Esophagus muscularis mucosa (tissue), 4 donors: ENCODE measurements at regions not wholly inside any gene's neighbourhood (a gene's known extent, or its start where the extent isn't known, plus 50 kb on each side); places are given as distances from the start of the nearest gene placed in this dataset.

Source experiments
- DNase-seq: peaks from one replicate; pipeline ENCODE4 v3.0.0-alpha.2; 2017; ENCODE audit errors: extremely low spot score
- H3K27ac ChIP-seq, 4 donors: fragments of 200-600 bp; sonication (generic); replicated peaks in 1 of 4; 1 replicate in 3 of 4; 2 replicates in 1 of 4; pipeline ENCODE4 v1.5.1; 2016 to 2019; ENCODE audit warnings: mild to moderate bottlenecking in 1 of 4
- H3K27me3 ChIP-seq, 4 donors: fragments of 200-600 bp; sonication (generic); one replicate each; pipeline versions ENCODE4 v1.5.1 to v1.6.0; 2016 to 2019
- H3K36me3 ChIP-seq, 4 donors: fragments of 200-600 bp; sonication (generic); one replicate each; pipeline ENCODE4 v1.5.1; 2016 to 2019
- H3K4me1 ChIP-seq, 4 donors: fragments of 200-600 bp; sonication (generic); one replicate each; pipeline ENCODE4 v1.5.1; 2016 to 2019
- H3K4me3 ChIP-seq, 4 donors: fragments of 200-600 bp; sonication (generic); 1 replicate in 2 of 4; 2 replicates in 2 of 4; pipeline ENCODE4 v1.5.1; 2016 to 2019; ENCODE audit warnings: mild to moderate bottlenecking in 4 of 4, moderate library complexity in 1 of 4
- H3K9me3 ChIP-seq, 4 donors: fragments of 200-600 bp; sonication (generic); 1 replicate in 3 of 4; 2 replicates in 1 of 4; pipeline ENCODE4 v1.5.1; 2016 to 2019
- EP300 ChIP-seq: sonication (generic); formaldehyde crosslinking; IDR thresholded peaks from one replicate; pipeline ENCODE4 v1.6.1; 2017; ENCODE audit warnings: antibody characterized with exemption
- POLR2A ChIP-seq: fragments of 450-650 bp; IDR thresholded peaks from one replicate; pipeline ENCODE4 v1.6.1; 2017; ENCODE audit warnings: antibody characterized with exemption, moderate library complexity, mild to moderate bottlenecking, low read depth
- POLR2AphosphoS5 ChIP-seq, 2 donors: sonication (generic); formaldehyde crosslinking; IDR thresholded peaks; one replicate each; pipeline ENCODE4 v1.6.1; 2017; ENCODE audit warnings: antibody characterized with exemption in 2 of 2
- WGBS: methylation state at CpG from one replicate; pipeline ENCODE4 v1.1.5; 2018; 5-methylcytosine and 5-hydroxymethylcytosine counted together
- intact Hi-C: fragments of 100-400 bp; cut with DNase I; formaldehyde crosslinking; loops from one replicate; pipeline ENCODE4 v1.15.1; 2023
- TF ChIP-seq, protein P1 (sequence below), 3 experiments: fragments of 200-600 bp in 2 of 3; fragments of 450-650 bp in 1 of 3; sonication (generic) in 2 of 3; IDR thresholded peaks; one replicate each; pipeline ENCODE4 v1.5.1; 2017 to 2019; ENCODE audit warnings: antibody characterized with exemption in 3 of 3, mild to moderate bottlenecking in 2 of 3, moderate library complexity in 1 of 3

- no peaks in the 10 kb centered on the region for H3K27me3 ChIP-seq
- 100% methylated on average over 2 of the region's 2 CpGs for WGBS
Observed at GRCh38 chr12:43044241-43044640, 454.7 kb upstream of the PRICKLE1 start.

DNA sequence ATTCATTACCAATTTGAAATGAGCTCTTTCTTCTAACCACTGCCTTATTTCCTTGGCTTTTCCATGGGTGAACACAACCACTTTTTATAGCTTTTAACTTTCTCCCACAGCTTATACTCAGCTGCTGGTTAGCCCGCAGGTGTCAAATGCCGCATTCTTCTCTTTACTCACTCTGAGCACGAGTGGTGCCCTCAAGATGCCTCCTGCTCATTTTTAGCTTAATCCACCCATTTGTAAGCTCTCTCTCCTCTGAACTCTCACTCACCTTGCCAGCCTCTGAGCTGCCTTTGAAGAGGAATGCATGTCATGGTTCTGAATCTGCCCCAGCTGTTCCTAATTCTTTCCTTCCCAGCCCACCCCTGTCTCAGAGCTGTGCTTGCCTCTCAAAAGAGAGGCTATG is 449.4 kb upstream of the PRICKLE1 start:
- Histone ChIP-seq H3K4me1 (no peaks in the 10 kb centered on the region), H3K27ac (no peak overlapping the region), H3K9me3 (no peaks in the 10 kb centered on the region), H3K36me3 (no peaks in the 10 kb centered on the region), H3K4me3 (no peak overlapping the region), H3K27me3 (no peaks in the 10 kb centered on the region)
- no peak for TF ChIP-seq EP300
- TF ChIP-seq POLR2AphosphoS5 (IDR thresholded peaks at IDR 0.05): no peak
- no peak for TF ChIP-seq POLR2A
- TF ChIP-seq, protein P1, sequence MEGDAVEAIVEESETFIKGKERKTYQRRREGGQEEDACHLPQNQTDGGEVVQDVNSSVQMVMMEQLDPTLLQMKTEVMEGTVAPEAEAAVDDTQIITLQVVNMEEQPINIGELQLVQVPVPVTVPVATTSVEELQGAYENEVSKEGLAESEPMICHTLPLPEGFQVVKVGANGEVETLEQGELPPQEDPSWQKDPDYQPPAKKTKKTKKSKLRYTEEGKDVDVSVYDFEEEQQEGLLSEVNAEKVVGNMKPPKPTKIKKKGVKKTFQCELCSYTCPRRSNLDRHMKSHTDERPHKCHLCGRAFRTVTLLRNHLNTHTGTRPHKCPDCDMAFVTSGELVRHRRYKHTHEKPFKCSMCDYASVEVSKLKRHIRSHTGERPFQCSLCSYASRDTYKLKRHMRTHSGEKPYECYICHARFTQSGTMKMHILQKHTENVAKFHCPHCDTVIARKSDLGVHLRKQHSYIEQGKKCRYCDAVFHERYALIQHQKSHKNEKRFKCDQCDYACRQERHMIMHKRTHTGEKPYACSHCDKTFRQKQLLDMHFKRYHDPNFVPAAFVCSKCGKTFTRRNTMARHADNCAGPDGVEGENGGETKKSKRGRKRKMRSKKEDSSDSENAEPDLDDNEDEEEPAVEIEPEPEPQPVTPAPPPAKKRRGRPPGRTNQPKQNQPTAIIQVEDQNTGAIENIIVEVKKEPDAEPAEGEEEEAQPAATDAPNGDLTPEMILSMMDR (IDR thresholded peaks at IDR 0.05): no peak
- 80% methylated on average over 3 of the region's 3 CpGs for WGBS
- DNase-seq: no peak
- intact Hi-C loops: no loop called here

More at GRCh38 chr12:43044241-43044640, 454.7 kb upstream of the PRICKLE1 start:
- H3K36me3 ChIP-seq: no peaks in the 10 kb centered on the region
- DNase-seq: no peak
- no peaks in the 10 kb centered on the region for H3K9me3 ChIP-seq
- H3K4me1 ChIP-seq: no peaks in the 10 kb centered on the region
- no peak overlapping the region for H3K4me3 ChIP-seq
- TF ChIP-seq, protein P1 (IDR thresholded peaks at IDR 0.05): no peak
- TF ChIP-seq POLR2A (no peak), POLR2AphosphoS5 (IDR thresholded peaks at IDR 0.05) (no peak), EP300 (no peak)
- no peak overlapping the region for H3K27ac ChIP-seq
- intact Hi-C loops: no loop called here

DNA sequence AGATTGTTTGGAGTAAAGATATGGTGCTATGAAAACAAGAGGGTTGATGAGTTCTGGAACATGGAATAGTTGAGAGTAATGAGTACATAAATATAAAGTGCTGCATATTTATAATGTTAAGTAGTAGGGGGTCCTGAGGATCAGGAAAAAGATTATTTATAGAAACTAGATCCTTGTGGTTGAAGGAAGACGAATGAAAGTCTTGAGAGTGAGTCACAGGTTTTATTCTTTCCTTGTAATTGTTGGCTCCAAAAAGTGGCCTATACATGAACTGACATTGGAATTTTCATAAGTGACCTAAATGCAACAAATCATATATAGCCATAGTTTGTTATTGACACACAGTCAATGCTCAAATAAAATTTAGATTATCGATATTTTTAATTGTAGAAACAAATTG is 440.4 kb upstream of the PRICKLE1 start:
- intact Hi-C loops: no loop called here
- no peaks in the 10 kb centered on the region for H3K4me1 ChIP-seq
- H3K27ac ChIP-seq: no peak overlapping the region
- no peak overlapping the region for H3K4me3 ChIP-seq
- 69% methylated on average over 2 of the region's 2 CpGs for WGBS
- DNase-seq: no peak
- no peaks in the 10 kb centered on the region for H3K27me3 ChIP-seq
- no peaks in the 10 kb centered on the region for H3K36me3 ChIP-seq
- H3K9me3 ChIP-seq: peaks cover 0 to 10% (median 4%) of the 10 kb centered on the region in 4 donors
- TF ChIP-seq POLR2A (no peak), POLR2AphosphoS5 (IDR thresholded peaks at IDR 0.05) (no peak), EP300 (no peak)
- TF ChIP-seq, protein P1 (IDR thresholded peaks at IDR 0.05): no peak

DNA sequence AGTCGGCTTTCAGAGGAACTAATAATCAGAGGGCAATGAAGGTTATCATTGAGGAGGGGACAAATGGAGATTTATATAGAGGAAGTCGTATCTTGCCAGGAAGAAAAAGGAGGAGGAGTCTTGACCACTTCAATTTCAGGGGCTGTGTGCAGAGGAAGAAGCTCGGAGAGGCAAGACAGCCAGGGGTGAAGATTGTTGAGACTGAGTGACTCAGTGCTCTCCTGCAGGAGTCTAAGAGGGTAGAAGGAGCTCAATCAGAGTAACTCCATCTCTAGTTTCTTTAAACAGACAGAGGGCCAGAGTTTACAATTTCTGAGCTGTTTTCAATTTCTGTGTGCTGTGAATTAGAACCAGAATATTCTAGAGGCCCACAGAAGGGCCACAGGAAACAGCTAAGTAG is 439.3 kb upstream of the PRICKLE1 start:
- Histone ChIP-seq H3K9me3 (peaks cover 0 to 10% (median 4%) of the 10 kb centered on the region in 4 donors), H3K4me1 (no peaks in the 10 kb centered on the region), H3K4me3 (no peak overlapping the region), H3K36me3 (no peaks in the 10 kb centered on the region), H3K27ac (no peak overlapping the region), H3K27me3 (no peaks in the 10 kb centered on the region)
- TF ChIP-seq, protein P1 (IDR thresholded peaks at IDR 0.05): no peak
- TF ChIP-seq POLR2A: no peak
- TF ChIP-seq POLR2AphosphoS5 (IDR thresholded peaks at IDR 0.05): no peak
- no peak for TF ChIP-seq EP300
- intact Hi-C loops: no loop called here
- no peak for DNase-seq
- 76% methylated on average over 3 of the region's 3 CpGs for WGBS

DNA sequence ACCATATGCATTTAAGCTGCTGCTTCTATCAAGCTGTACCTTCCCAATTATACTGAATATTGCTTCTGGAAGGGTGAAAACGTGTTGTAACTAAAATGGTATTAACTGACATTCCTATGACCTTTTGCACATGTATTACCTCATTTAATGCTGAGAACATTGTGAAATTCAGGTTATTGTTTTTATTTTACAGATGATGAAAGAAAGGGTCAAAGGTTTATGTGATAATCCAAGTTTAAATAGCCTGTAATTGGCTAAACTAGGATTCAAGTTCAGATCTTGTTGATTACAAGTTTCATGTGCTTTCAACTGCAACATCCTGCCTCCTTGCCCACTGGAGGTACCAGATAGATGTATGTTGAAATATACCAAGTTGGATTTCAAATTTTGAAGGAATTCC is 433.3 kb upstream of the PRICKLE1 start:
- no peak overlapping the region for H3K4me3 ChIP-seq
- intact Hi-C loops: no loop called here
- 74% methylated on average over 1 of the region's 1 CpG for WGBS
- H3K36me3 ChIP-seq: no peaks in the 10 kb centered on the region
- TF ChIP-seq POLR2AphosphoS5 (IDR thresholded peaks at IDR 0.05) (no peak), EP300 (no peak), POLR2A (no peak)
- TF ChIP-seq, protein P1 (IDR thresholded peaks at IDR 0.05): no peak
- no peaks in the 10 kb centered on the region for H3K9me3 ChIP-seq
- no peaks in the 10 kb centered on the region for H3K27me3 ChIP-seq
- DNase-seq: no peak
- no peaks in the 10 kb centered on the region for H3K4me1 ChIP-seq
- no peak overlapping the region for H3K27ac ChIP-seq
